G401 (cell line): ENCODE measurements at regions not wholly inside any gene's neighbourhood (a gene's known extent, or its start where the extent isn't known, plus 50 kb on each side); places are given as distances from the start of the nearest gene placed in this dataset.
"Not testable (repeated sequence)": the region's sequence is repeated elsewhere in the genome, so short reads cannot be mapped to it uniquely, and the experiment has no call there.

Experiments used
- DNase-seq: peaks from one replicate; pipeline ENCODE4 v3.0.0-alpha.2; 2015; ENCODE audit warnings: low spot score
- in situ Hi-C: cut with HindIII; loops from 2 replicates; pipeline ENCODE4 v1.10.0; 2016; ENCODE audit warnings: low sequenced_read_pairs, mixed read lengths

GRCh38 chr4:164215113-164215741 lies 538.7 kb upstream of the SMIM31 start:
- in situ Hi-C loops = no loop called here
- DNase-seq = no peak

DNA sequence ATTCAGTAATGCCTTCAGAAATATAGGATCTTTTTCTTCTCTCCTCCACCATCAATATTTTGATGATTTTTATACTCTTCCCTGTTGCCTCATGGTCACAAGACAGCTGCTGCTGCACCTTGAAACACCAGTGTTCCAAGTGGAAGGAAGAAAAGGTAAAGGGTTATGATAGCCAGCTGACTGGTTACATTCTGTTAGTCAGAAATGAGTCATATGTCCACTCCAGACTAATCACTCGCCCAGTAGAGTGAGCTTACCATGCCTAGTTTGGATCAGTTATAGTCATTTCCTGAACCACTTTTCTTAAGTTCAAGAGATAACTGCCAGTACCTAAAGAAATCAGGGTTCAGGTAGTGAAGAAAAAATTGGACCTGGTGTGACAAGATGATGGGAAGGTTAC lies 532.3 kb upstream of the SMIM31 start:
- in situ Hi-C loops = no loop called here
- no peak for DNase-seq

- no peak for DNase-seq
- in situ Hi-C loops = no loop called here
Measured at GRCh38 chr4:164224871-164225270, 529.1 kb upstream of the SMIM31 start.

DNA sequence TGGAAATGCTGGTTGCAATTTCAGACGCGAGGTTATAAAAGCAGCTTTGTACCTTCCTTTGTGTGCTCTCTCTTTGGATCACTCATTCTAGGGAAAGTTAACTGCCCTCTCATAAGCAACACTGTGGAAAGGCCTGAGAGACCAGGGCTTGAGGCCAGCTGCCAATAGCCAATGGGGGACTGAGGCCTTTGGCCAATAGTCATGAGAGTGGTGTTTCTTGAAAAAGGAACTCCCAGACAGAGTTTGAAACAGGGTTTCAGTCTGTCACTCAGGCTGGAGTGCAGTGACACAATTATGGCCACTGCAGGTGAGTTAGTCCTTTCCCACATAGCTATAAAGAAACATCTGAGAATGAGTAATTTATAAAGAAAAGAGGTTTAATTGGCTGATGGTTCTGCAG lies 524.7 kb upstream of the SMIM31 start:
- in situ Hi-C loops = no loop called here
- no peak for DNase-seq

GRCh38 chr4:164239433-164239832 lies 514.5 kb upstream of the SMIM31 start:
- in situ Hi-C loops = no loop called here
- no peak for DNase-seq

GRCh38 chr4:164239976-164240375 lies 514.0 kb upstream of the SMIM31 start:
- no peak for DNase-seq
- in situ Hi-C loops = no loop called here

GRCh38 chr4:164251257-164251656 lies 502.7 kb upstream of the SMIM31 start:
- no peak for DNase-seq
- in situ Hi-C loops = no loop called here

GRCh38 chr4:164252286-164252685 lies 501.6 kb upstream of the SMIM31 start:
- no peak for DNase-seq
- in situ Hi-C loops = no loop called here

GRCh38 chr4:164261831-164262230 lies 492.1 kb upstream of the SMIM31 start:
- DNase-seq = no peak
- in situ Hi-C loops = no loop called here

- in situ Hi-C loops, DNase-seq: not testable (repeated sequence)
Measured at GRCh38 chr4:164262508-164262907, 491.4 kb upstream of the SMIM31 start.

DNA sequence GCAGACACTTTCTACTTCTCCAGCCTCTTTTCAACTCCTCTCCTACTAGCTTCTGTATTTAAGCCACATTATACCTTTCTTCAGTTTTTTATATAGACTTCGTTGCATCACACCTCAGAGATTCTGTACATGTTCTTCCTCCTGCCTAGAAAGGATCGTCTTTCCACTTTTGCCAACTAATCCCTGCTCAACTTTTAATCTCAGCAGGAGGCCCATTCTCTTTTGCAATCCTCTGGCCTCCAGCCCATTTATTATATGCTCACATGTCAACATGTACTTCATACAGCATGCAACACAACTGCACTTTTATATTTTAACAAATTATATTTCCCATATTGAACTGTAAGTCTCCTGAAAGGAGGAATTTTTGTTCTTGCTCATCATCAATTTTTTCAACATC lies 476.5 kb upstream of the SMIM31 start:
- in situ Hi-C loops, DNase-seq: not testable (repeated sequence)

GRCh38 chr4:164287173-164287572 lies 466.8 kb upstream of the SMIM31 start:
- in situ Hi-C loops = no loop called here
- DNase-seq = no peak

DNA sequence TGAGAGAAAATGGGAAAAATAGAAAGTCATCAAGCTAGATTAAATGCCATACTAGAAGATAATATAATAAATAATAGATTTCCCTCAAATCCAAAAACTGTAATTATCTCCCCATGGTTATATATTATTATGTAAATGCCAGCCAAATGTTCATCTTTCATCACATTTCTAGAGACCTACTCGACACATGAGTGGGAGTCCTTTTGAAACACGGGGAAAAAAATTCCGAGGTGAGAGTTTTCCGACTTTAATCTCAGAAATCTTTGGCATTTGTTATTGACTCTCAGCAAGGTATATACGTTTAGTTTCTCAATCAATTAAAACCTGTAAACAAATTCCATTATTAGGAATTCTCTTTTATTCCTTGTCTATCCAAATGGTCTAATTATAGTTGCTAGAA lies 465.4 kb upstream of the SMIM31 start:
- DNase-seq = no peak
- in situ Hi-C loops = no loop called here

DNA sequence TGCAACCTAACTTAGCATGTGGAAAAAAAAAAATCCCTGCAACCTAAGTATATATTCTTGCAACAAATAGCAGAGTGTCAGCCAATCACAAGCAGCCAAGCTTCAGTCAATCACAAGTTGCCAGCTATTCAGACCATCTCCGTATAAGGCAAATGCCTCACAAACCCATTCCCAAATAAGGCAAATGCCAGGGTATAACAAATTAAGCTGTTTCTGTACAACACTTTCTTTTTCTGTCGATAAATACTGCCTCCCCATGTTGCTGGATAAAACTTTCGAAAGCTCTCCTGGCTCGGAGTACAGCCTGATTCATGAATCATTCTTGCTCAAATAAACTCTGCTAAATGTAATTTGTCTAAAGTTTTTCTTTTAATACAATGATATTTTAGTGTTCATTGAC lies 460.7 kb upstream of the SMIM31 start:
- DNase-seq = no peak
- in situ Hi-C loops = no loop called here

DNA sequence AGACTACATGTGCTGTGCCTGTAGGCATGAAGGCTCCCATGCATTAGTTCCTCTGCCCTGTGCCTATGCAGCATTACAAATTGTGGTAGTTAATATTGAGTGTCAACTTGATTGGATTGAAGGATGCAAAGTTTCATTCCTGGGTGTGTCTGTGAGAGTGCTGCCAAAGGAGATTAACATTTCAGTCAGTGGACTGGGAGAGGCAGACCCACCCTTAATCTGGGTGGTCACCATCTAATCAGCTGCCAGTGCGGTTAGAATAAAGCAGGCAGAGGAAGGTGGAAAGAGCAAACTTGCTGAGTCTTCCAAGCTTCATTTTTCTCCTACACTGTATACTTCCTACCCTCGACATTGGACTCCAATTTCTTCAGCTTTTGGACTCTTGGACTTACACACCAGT lies 460.2 kb upstream of the SMIM31 start:
- in situ Hi-C loops = no loop called here
- no peak for DNase-seq

DNA sequence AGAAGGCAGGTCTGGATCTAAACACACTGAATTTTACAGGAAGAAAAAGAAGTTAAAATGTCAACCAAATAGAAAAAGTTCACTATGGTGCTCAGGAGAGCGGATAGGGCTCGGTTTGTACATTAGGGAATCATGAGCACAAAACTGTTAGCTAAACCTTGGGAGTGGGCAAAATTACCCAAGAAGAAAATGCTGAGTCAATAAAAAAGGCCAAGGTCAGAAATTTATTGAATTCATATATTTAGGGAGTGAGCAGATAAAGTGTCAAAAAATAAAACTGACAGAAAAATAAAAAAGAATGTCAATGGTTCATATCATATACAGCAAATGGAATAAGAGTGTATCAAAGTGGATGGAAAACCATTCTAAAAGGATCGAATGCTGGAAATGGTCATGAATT lies 452.5 kb upstream of the SMIM31 start:
- in situ Hi-C loops = no loop called here
- DNase-seq = no peak

- in situ Hi-C loops = no loop called here
- no peak for DNase-seq
Measured at GRCh38 chr4:164304101-164304639, 449.8 kb upstream of the SMIM31 start.

DNA sequence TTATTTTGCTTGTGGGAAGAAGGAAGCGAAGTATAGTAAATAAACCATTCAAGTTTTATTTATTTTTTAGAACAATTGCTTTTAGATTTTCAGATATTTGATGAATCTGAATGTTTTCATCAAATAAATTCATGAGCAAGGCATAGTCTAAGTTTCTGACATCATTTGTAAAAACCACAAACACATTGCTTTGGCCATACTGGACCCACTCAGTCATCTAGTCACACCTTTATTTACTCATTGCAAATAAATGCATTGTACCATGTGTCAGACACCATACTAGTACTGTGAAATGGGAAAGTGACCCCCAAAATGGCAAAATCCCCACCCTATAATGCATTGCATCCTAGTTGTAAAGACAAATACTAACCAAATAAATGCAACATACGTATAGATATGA lies 449.1 kb upstream of the SMIM31 start:
- in situ Hi-C loops = no loop called here
- DNase-seq = no peak

GRCh38 chr4:164307262-164307661 lies 446.7 kb upstream of the SMIM31 start:
- no peak for DNase-seq
- in situ Hi-C loops = no loop called here

- DNase-seq = no peak
- in situ Hi-C loops = no loop called here
Measured at GRCh38 chr4:164312671-164313070, 441.3 kb upstream of the SMIM31 start.

DNA sequence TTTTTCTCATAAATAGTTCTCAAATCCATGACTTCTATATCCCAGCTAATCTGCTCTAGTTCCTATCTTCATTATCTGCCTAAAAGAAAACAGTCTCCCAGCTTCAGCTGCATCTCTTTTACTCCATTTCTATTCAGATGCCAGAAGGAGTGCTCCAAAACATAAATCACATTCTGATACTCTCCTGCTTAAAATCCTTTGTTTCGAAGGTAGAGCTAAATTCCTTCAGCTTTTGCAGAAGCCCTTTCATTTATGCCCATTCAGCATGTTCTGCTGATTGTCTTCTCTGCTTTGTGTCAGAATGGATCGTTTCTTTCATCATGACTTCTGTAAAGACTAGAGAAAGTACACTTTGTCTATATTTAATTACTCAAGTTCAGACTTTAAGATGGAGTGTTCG lies 440.1 kb upstream of the SMIM31 start:
- in situ Hi-C loops = no loop called here
- DNase-seq = no peak

GRCh38 chr4:164318350-164318749 lies 435.6 kb upstream of the SMIM31 start:
- no peak for DNase-seq
- in situ Hi-C loops = no loop called here
